ENCODE measurements at regions not wholly inside any gene's neighbourhood (a gene's known extent, or its start where the extent isn't known, plus 50 kb on each side); places are given as distances from the start of the nearest gene placed in this dataset.

DNA sequence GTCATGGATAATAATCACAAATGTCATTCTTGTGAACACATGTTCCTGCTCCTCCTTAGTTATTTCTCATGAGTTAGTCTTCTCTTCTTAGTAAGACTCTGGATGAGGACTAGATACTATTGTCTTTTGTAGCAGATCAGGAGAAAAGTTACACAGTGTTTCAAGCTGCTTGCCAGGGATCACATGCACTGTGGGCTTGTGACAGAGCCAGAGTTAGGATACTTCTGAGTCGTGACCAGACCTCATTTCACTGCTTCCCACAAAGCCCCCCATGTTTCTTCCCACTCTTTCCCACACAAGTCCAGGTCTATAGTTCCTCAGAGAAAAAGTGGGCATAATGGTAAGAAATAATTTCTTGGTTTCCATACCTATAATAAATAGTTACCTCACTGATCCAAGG, 80.2 kb upstream of the LRATD1 start:
- TF ChIP-seq EZH2 (IDR thresholded peaks at IDR 0.05; ENCODE audit: borderline replicate concordance, low read depth, low read length, severe bottlenecking) (no peak), CTCF (IDR thresholded peaks at IDR 0.05; ENCODE audit: extremely low read depth in 1 of 2, insufficient read depth in 1 of 2, low read depth in 1 of 2, low read length in 2 of 2) (no peak), MAX (IDR thresholded peaks at IDR 0.05; ENCODE audit: insufficient read depth, insufficient read length) (no peak), GATA2 (IDR thresholded peaks at IDR 0.05; ENCODE audit: insufficient read depth, insufficient read length, low read depth, low read length) (no peak), POLR2AphosphoS5 (IDR thresholded peaks at IDR 0.05; ENCODE audit: insufficient read depth, low read depth, low read length) (no peak), POLR2A (IDR thresholded peaks at IDR 0.05; ENCODE audit: low read depth, low read length) (no peak), FOS (IDR thresholded peaks at IDR 0.05; ENCODE audit: borderline replicate concordance, insufficient read depth, low read length) (no peak)

All from endothelial cell of umbilical vein (primary cell).